PC-9 (cell line): ENCODE measurements at regions not wholly inside any gene's neighbourhood (a gene's known extent, or its start where the extent isn't known, plus 50 kb on each side); places are given as distances from the start of the nearest gene placed in this dataset.

Source experiments
- BruUV-seq: library from RNA; stranded (reverse); fragments of 400-500 nt; replicated peaks from 2 replicates; lab custom pipeline; 2021; lab: Mats Ljungman, UMichigan
- CTCF ChIA-PET: fragments of 300-600 bp; sonication (Branson Sonifier 250); formaldehyde crosslinking; loops from one replicate; lab custom pipeline; 2022; ENCODE audit warnings: antibody characterized with exemption; lab: Charles Lee
- POLR2A ChIA-PET: fragments of 300-600 bp; sonication (Branson Sonifier 250); formaldehyde crosslinking; loops from one replicate; lab custom pipeline; 2022; ENCODE audit warnings: antibody characterized with exemption; ENCODE audit not compliant: unreplicated experiment; lab: Charles Lee
- DNase-seq, 2 experiments: peaks; one replicate each; pipeline versions ENCODE4 v3.0.0 to v3.0.0-alpha.2; 2015 to 2022; ENCODE audit warnings: mixed read lengths in 1 of 2
- H2AFZ ChIP-seq: fragments of 200-600 bp; sonication (generic); 2 replicates; pipeline ENCODE4 v1.8.1; 2017; ENCODE audit warnings: antibody characterized with exemption
- H3F3A ChIP-seq: fragments of 200-600 bp; sonication (generic); 2 replicates; pipeline ENCODE4 v1.8.1; 2017; ENCODE audit warnings: antibody characterized with exemption, mild to moderate bottlenecking, low read depth; ENCODE audit not compliant: insufficient read depth
- H3K27ac ChIP-seq: fragments of 200-600 bp; sonication (generic); 2 replicates; pipeline ENCODE4 v1.6.1; 2016; ENCODE audit warnings: mixed run types
- H3K27me3 ChIP-seq: fragments of 200-600 bp; sonication (generic); 2 replicates; pipeline ENCODE4 v1.6.1; 2016; ENCODE audit warnings: low read depth, mixed run types; ENCODE audit not compliant: insufficient read depth
- H3K36me3 ChIP-seq: fragments of 200-600 bp; sonication (generic); 2 replicates; pipeline ENCODE4 v1.6.1; 2016; ENCODE audit warnings: low read depth, mixed run types
- H3K4me1 ChIP-seq: fragments of 200-600 bp; sonication (generic); replicated peaks from 2 replicates; pipeline ENCODE4 v1.6.1; 2016; ENCODE audit warnings: mixed run types; ENCODE audit not compliant: insufficient read depth
- H3K4me2 ChIP-seq: fragments of 200-600 bp; sonication (generic); 2 replicates; pipeline ENCODE4 v1.6.1; 2017; ENCODE audit warnings: mixed run types
- H3K4me3 ChIP-seq: fragments of 200-600 bp; sonication (generic); 2 replicates; pipeline ENCODE4 v1.6.1; 2016; ENCODE audit warnings: mixed run types
- H3K79me2 ChIP-seq: fragments of 200-600 bp; sonication (generic); 2 replicates; pipeline ENCODE4 v1.6.1; 2017; ENCODE audit warnings: low read depth, mixed run types
- H3K9me2 ChIP-seq: fragments of 200-600 bp; sonication (generic); 2 replicates; pipeline ENCODE4 v1.8.1; 2017; ENCODE audit warnings: mild to moderate bottlenecking; ENCODE audit not compliant: insufficient read depth
- H3K9me3 ChIP-seq: fragments of 200-600 bp; sonication (generic); 2 replicates; pipeline ENCODE4 v1.8.1; 2016; ENCODE audit warnings: low read depth; ENCODE audit not compliant: insufficient read depth
- H4K20me1 ChIP-seq: fragments of 200-600 bp; sonication (generic); 2 replicates; pipeline ENCODE4 v1.8.1; 2017; ENCODE audit not compliant: insufficient read depth
- EZH2 ChIP-seq: fragments of 200-600 bp; sonication (generic); IDR thresholded peaks from 2 replicates; pipeline ENCODE4 v1.8.0; 2017; ENCODE audit warnings: antibody characterized with exemption, low read depth
- intact Hi-C: fragments of 100-400 bp; cut with micrococcal nuclease; formaldehyde crosslinking; loops from one replicate; pipeline ENCODE4 v1.10.0; 2022; ENCODE audit not compliant: unreplicated experiment
- TF ChIP-seq, protein P1 (sequence below): fragments of 200-600 bp; sonication (generic); conservative IDR thresholded peaks from 2 replicates; pipeline ENCODE4 v1.6.1; 2017; ENCODE audit warnings: mixed run types, antibody characterized with exemption, mild to moderate bottlenecking, moderate library complexity

DNA sequence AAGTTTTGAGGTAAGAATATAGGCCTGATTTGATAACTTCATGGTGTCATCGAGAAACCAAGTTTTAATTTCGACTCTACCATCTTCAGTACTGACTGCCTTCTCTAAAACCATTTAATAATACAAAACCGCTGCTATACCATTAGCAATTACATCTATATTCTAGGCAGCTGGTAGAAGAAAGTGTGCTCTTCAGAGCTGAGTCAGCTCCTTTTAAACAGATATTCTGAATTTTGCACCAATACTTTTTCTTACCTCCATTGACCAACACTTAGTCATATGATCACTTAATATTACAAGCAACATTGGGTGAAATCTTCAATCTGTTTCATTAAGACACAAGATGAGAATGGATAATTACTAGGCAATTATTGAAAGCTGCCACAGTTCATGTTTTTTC lies 1667.8 kb downstream of the PCDH9 start:
- H4K20me1 ChIP-seq = no peaks in the 10 kb centered on the region
- H3F3A ChIP-seq = no peaks in the 10 kb centered on the region
- H3K79me2 ChIP-seq = no peaks in the 10 kb centered on the region
- H3K4me3 ChIP-seq = no peak overlapping the region
- no peak overlapping the region for H2AFZ ChIP-seq
- intact Hi-C loops = no loop called here
- no peak for TF ChIP-seq EZH2
- TF ChIP-seq, protein P1, sequence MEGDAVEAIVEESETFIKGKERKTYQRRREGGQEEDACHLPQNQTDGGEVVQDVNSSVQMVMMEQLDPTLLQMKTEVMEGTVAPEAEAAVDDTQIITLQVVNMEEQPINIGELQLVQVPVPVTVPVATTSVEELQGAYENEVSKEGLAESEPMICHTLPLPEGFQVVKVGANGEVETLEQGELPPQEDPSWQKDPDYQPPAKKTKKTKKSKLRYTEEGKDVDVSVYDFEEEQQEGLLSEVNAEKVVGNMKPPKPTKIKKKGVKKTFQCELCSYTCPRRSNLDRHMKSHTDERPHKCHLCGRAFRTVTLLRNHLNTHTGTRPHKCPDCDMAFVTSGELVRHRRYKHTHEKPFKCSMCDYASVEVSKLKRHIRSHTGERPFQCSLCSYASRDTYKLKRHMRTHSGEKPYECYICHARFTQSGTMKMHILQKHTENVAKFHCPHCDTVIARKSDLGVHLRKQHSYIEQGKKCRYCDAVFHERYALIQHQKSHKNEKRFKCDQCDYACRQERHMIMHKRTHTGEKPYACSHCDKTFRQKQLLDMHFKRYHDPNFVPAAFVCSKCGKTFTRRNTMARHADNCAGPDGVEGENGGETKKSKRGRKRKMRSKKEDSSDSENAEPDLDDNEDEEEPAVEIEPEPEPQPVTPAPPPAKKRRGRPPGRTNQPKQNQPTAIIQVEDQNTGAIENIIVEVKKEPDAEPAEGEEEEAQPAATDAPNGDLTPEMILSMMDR = no peak
- BruUV-seq = no TSS peak
- ChIA-PET POLR2A (no interaction called here), CTCF (no interaction called here)
- H3K4me1 ChIP-seq = no peaks in the 10 kb centered on the region
- H3K36me3 ChIP-seq = no peaks in the 10 kb centered on the region
- no peak overlapping the region for H3K4me2 ChIP-seq
- no peak for DNase-seq
- H3K27ac ChIP-seq = no peak overlapping the region
- H3K9me3 ChIP-seq = peaks cover 2% of the 10 kb centered on the region; the same call in 1 of the 2 replicates
- no peaks in the 10 kb centered on the region for H3K27me3 ChIP-seq
- no peaks in the 10 kb centered on the region for H3K9me2 ChIP-seq

GRCh38 chr13:65560936-65561335 lies 1669.2 kb downstream of the PCDH9 start:
- TF ChIP-seq EZH2 = no peak
- TF ChIP-seq, protein P1 = no peak
- no peak for DNase-seq
- Histone ChIP-seq H3K27ac (no peak overlapping the region), H3K79me2 (no peaks in the 10 kb centered on the region), H4K20me1 (no peaks in the 10 kb centered on the region), H3K9me2 (no peaks in the 10 kb centered on the region), H3K27me3 (no peaks in the 10 kb centered on the region), H2AFZ (no peak overlapping the region), H3K9me3 (peaks cover 4% of the 10 kb centered on the region; the same call in 1 of the 2 replicates), H3F3A (no peaks in the 10 kb centered on the region), H3K4me3 (no peak overlapping the region), H3K4me1 (no peaks in the 10 kb centered on the region), H3K4me2 (no peak overlapping the region), H3K36me3 (no peaks in the 10 kb centered on the region)
- POLR2A ChIA-PET = no interaction called here
- BruUV-seq = no TSS peak
- CTCF ChIA-PET = no interaction called here
- intact Hi-C loops = no loop called here

GRCh38 chr13:65555962-65556361 lies 1674.2 kb downstream of the PCDH9 start:
- no peak overlapping the region for H3K4me3 ChIP-seq
- POLR2A ChIA-PET = no interaction called here
- H3K79me2 ChIP-seq = no peaks in the 10 kb centered on the region
- no TSS peak for BruUV-seq
- H2AFZ ChIP-seq = no peak overlapping the region
- no peak overlapping the region for H3K27ac ChIP-seq
- no peaks in the 10 kb centered on the region for H3F3A ChIP-seq
- no peaks in the 10 kb centered on the region for H3K9me2 ChIP-seq
- peaks cover 4% of the 10 kb centered on the region; the same call in 1 of the 2 replicates for H3K9me3 ChIP-seq
- DNase-seq = no peak
- no peaks in the 10 kb centered on the region for H4K20me1 ChIP-seq
- intact Hi-C loops = no loop called here
- H3K36me3 ChIP-seq = no peaks in the 10 kb centered on the region
- H3K4me2 ChIP-seq = no peak overlapping the region
- H3K4me1 ChIP-seq = no peaks in the 10 kb centered on the region
- CTCF ChIA-PET = no interaction called here
- no peak for TF ChIP-seq EZH2
- TF ChIP-seq, protein P1 = no peak
- H3K27me3 ChIP-seq = no peaks in the 10 kb centered on the region
